HEK293 (cell line): ENCODE measurements at regions not wholly inside any gene's neighbourhood (a gene's known extent, or its start where the extent isn't known, plus 50 kb on each side); places are given as distances from the start of the nearest gene placed in this dataset.

Experiments
- CTCF ChIA-PET: fragments of 350-600 bp; formaldehyde crosslinking; extraction: SDS; loops from one replicate; lab custom pipeline; 2021; ENCODE audit warnings: antibody characterized with exemption; lab: Yijun Ruan, JAX
- POLR2A ChIA-PET: fragments of 300-600 bp; formaldehyde crosslinking; extraction: SDS; loops from one replicate; lab custom pipeline; 2020; ENCODE audit warnings: antibody characterized with exemption, inconsistent platforms; lab: Yijun Ruan, JAX
- H3K27ac ChIP-seq: fragments of 200-500 bp; sonication (Bioruptor generic); 2 replicates; pipeline ENCODE4 v1.5.1; 2014; ENCODE audit warnings: low read depth, low read length, control low read depth, inconsistent platforms; ENCODE audit errors: extremely low read depth
- H3K36me3 ChIP-seq, 2 experiments: fragments of 200-500 bp in 1 of 2; sonication (Bioruptor generic) in 1 of 2; 1 replicate in 1 of 2; 2 replicates in 1 of 2; pipeline ENCODE4 v1.5.1; 2014 to 2017; ENCODE audit warnings: inconsistent platforms in 2 of 2, low read length in 2 of 2; ENCODE audit not compliant: control insufficient read depth in 2 of 2, insufficient read depth in 1 of 2
- H3K4me1 ChIP-seq: fragments of 200-500 bp; sonication (Bioruptor generic); 2 replicates; pipeline ENCODE4 v1.5.1; 2014; ENCODE audit warnings: mild to moderate bottlenecking, low read length, inconsistent platforms; ENCODE audit not compliant: control insufficient read depth, insufficient read depth
- H3K4me3 ChIP-seq: 2 replicates; pipeline ENCODE4 v1.5.1; 2011; ENCODE audit warnings: low read depth, mild to moderate bottlenecking, control low read depth, low read length, moderate library complexity
- H3K9me3 ChIP-seq: fragments of 200-500 bp; sonication (Bioruptor generic); 2 replicates; pipeline ENCODE4 v1.5.1; 2014; ENCODE audit warnings: low read depth, low read length, inconsistent platforms; ENCODE audit not compliant: control insufficient read depth, insufficient read depth
- GLI2 ChIP-seq: fragments of 450-650 bp; formaldehyde crosslinking; IDR thresholded peaks from 2 replicates; pipeline ENCODE4; 2017; ENCODE audit warnings: missing biosample characterization, missing genetic modification characterization, low read depth, borderline replicate concordance
- PRDM1 ChIP-seq: fragments of 450-650 bp; formaldehyde crosslinking; IDR thresholded peaks from 2 replicates; pipeline ENCODE4; 2016; ENCODE audit warnings: missing biosample characterization, missing genetic modification characterization
- RBAK ChIP-seq: fragments of 450-650 bp; formaldehyde crosslinking; IDR thresholded peaks from 2 replicates; pipeline ENCODE4 v1.5.1; 2016; ENCODE audit warnings: missing biosample characterization, missing genetic modification characterization
- SALL2 ChIP-seq: fragments of 450-650 bp; formaldehyde crosslinking; IDR thresholded peaks from 2 replicates; pipeline ENCODE4 v1.5.0; 2017; ENCODE audit warnings: missing biosample characterization, mild to moderate bottlenecking, missing genetic modification characterization, borderline replicate concordance
- SCRT2 ChIP-seq: fragments of 450-650 bp; formaldehyde crosslinking; IDR thresholded peaks from 2 replicates; pipeline ENCODE4 v1.5.1; 2016; ENCODE audit warnings: missing biosample characterization, missing genetic modification characterization
- TCF7L2 ChIP-seq: IDR thresholded peaks from 2 replicates; pipeline ENCODE4 v1.6.1; 2011; ENCODE audit warnings: low read depth, mild to moderate bottlenecking, inconsistent platforms, low read length, moderate library complexity, borderline replicate concordance
- ZBTB48 ChIP-seq: fragments of 450-650 bp; formaldehyde crosslinking; IDR thresholded peaks from 2 replicates; pipeline ENCODE4 v1.5.1; 2016; ENCODE audit warnings: missing biosample characterization, missing genetic modification characterization
- ZNF10 ChIP-seq: fragments of 450-650 bp; formaldehyde crosslinking; IDR thresholded peaks from 2 replicates; pipeline ENCODE4 v1.5.1; 2017; ENCODE audit warnings: missing biosample characterization, missing genetic modification characterization
- ZNF121 ChIP-seq: fragments of 450-650 bp; formaldehyde crosslinking; IDR thresholded peaks from 2 replicates; pipeline ENCODE4 v1.5.1; 2016; ENCODE audit warnings: missing biosample characterization, missing genetic modification characterization
- ZNF140 ChIP-seq: fragments of 450-650 bp; formaldehyde crosslinking; IDR thresholded peaks from 2 replicates; pipeline ENCODE4 v1.5.1; 2016; ENCODE audit warnings: missing biosample characterization, missing genetic modification characterization
- ZNF202 ChIP-seq: fragments of 450-650 bp; formaldehyde crosslinking; IDR thresholded peaks from 2 replicates; pipeline ENCODE4 v1.5.1; 2016; ENCODE audit warnings: missing biosample characterization, missing genetic modification characterization, borderline replicate concordance
- ZNF221 ChIP-seq: fragments of 450-650 bp; formaldehyde crosslinking; IDR thresholded peaks from 2 replicates; pipeline ENCODE4 v1.5.1; 2017; ENCODE audit warnings: missing biosample characterization, missing genetic modification characterization, borderline replicate concordance
- ZNF292 ChIP-seq: fragments of 450-650 bp; formaldehyde crosslinking; IDR thresholded peaks from 2 replicates; pipeline ENCODE4 v1.5.1; 2016; ENCODE audit warnings: low read depth, missing biosample characterization, missing genetic modification characterization, borderline replicate concordance
- ZNF311 ChIP-seq: fragments of 450-650 bp; formaldehyde crosslinking; IDR thresholded peaks from 2 replicates; pipeline ENCODE4 v1.5.1; 2017; ENCODE audit warnings: missing biosample characterization, missing genetic modification characterization, borderline replicate concordance
- ZNF549 ChIP-seq: fragments of 450-650 bp; IDR thresholded peaks from 2 replicates; pipeline ENCODE4 v1.5.1; 2018; ENCODE audit warnings: missing biosample characterization, missing genetic modification characterization, mild to moderate bottlenecking, inconsistent platforms, moderate library complexity
- TF ChIP-seq, protein P1 (sequence below): fragments of 450-650 bp; formaldehyde crosslinking; IDR thresholded peaks from 2 replicates; pipeline ENCODE4 v1.5.1; 2016; ENCODE audit warnings: missing biosample characterization, missing genetic modification characterization
- TF ChIP-seq, protein P2 (sequence below): fragments of 450-650 bp; formaldehyde crosslinking; IDR thresholded peaks from 2 replicates; pipeline ENCODE4 v1.5.1; 2016; ENCODE audit warnings: missing biosample characterization, missing genetic modification characterization, low read depth
- TF ChIP-seq, protein P3 (sequence below): fragments of 450-650 bp; formaldehyde crosslinking; IDR thresholded peaks from 2 replicates; pipeline ENCODE4 v1.5.1; 2016; ENCODE audit warnings: missing biosample characterization, missing genetic modification characterization
- TF ChIP-seq, protein P4 (sequence below): fragments of 450-650 bp; formaldehyde crosslinking; IDR thresholded peaks from 2 replicates; pipeline ENCODE4 v1.5.1; 2017; ENCODE audit warnings: missing biosample characterization, mild to moderate bottlenecking, missing genetic modification characterization, moderate library complexity
- TF ChIP-seq, protein P5 (sequence below): fragments of 450-650 bp; formaldehyde crosslinking; IDR thresholded peaks from 2 replicates; pipeline ENCODE4 v1.5.1; 2016; ENCODE audit warnings: missing biosample characterization, missing genetic modification characterization, borderline replicate concordance

DNA sequence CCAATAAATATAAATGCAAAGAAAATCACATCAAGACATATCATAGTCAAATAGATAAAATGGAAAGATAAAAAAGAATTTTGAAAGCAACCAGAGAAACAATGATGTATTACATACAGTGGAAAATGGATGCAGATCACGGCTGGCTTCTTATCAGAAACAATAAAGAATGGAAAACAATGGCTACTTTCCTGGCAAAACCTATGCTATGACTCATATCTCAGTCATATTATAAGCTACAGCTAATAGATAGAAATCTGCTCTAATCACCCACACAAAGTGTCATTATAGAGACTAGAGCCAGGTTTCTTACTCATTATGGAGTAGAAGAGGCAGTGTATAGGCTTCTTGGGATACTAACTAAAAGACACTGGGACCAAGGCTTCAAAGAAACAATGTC lies 93.5 kb upstream of the TACR1 start:
- no peaks in the 10 kb centered on the region for H3K4me1 ChIP-seq
- no peak overlapping the region for H3K4me3 ChIP-seq
- H3K9me3 ChIP-seq = no peaks in the 10 kb centered on the region
- no peaks in the 10 kb centered on the region for H3K36me3 ChIP-seq
- TF ChIP-seq ZNF202 (no peak), TCF7L2 (no peak), ZNF311 (tag by site-specific recombination) (no peak), ZNF292 (no peak), ZNF549 (tag by site-specific recombination) (no peak), ZBTB48 (tag by site-specific recombination) (no peak), ZNF140 (tag by site-specific recombination) (no peak), GLI2 (tag by site-specific recombination) (no peak), SALL2 (tag by site-specific recombination) (no peak), ZNF10 (tag by site-specific recombination) (no peak), RBAK (tag by site-specific recombination) (no peak), PRDM1 (tag by site-specific recombination) (no peak), ZNF221 (tag by site-specific recombination) (no peak), SCRT2 (tag by site-specific recombination) (no peak), ZNF121 (tag by site-specific recombination) (no peak)
- TF ChIP-seq, protein P1, sequence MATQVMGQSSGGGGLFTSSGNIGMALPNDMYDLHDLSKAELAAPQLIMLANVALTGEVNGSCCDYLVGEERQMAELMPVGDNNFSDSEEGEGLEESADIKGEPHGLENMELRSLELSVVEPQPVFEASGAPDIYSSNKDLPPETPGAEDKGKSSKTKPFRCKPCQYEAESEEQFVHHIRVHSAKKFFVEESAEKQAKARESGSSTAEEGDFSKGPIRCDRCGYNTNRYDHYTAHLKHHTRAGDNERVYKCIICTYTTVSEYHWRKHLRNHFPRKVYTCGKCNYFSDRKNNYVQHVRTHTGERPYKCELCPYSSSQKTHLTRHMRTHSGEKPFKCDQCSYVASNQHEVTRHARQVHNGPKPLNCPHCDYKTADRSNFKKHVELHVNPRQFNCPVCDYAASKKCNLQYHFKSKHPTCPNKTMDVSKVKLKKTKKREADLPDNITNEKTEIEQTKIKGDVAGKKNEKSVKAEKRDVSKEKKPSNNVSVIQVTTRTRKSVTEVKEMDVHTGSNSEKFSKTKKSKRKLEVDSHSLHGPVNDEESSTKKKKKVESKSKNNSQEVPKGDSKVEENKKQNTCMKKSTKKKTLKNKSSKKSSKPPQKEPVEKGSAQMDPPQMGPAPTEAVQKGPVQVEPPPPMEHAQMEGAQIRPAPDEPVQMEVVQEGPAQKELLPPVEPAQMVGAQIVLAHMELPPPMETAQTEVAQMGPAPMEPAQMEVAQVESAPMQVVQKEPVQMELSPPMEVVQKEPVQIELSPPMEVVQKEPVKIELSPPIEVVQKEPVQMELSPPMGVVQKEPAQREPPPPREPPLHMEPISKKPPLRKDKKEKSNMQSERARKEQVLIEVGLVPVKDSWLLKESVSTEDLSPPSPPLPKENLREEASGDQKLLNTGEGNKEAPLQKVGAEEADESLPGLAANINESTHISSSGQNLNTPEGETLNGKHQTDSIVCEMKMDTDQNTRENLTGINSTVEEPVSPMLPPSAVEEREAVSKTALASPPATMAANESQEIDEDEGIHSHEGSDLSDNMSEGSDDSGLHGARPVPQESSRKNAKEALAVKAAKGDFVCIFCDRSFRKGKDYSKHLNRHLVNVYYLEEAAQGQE = no peak
- TF ChIP-seq, protein P2, sequence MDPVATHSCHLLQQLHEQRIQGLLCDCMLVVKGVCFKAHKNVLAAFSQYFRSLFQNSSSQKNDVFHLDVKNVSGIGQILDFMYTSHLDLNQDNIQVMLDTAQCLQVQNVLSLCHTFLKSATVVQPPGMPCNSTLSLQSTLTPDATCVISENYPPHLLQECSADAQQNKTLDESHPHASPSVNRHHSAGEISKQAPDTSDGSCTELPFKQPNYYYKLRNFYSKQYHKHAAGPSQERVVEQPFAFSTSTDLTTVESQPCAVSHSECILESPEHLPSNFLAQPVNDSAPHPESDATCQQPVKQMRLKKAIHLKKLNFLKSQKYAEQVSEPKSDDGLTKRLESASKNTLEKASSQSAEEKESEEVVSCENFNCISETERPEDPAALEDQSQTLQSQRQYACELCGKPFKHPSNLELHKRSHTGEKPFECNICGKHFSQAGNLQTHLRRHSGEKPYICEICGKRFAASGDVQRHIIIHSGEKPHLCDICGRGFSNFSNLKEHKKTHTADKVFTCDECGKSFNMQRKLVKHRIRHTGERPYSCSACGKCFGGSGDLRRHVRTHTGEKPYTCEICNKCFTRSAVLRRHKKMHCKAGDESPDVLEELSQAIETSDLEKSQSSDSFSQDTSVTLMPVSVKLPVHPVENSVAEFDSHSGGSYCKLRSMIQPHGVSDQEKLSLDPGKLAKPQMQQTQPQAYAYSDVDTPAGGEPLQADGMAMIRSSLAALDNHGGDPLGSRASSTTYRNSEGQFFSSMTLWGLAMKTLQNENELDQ (tag by site-specific recombination) = no peak
- TF ChIP-seq, protein P3, sequence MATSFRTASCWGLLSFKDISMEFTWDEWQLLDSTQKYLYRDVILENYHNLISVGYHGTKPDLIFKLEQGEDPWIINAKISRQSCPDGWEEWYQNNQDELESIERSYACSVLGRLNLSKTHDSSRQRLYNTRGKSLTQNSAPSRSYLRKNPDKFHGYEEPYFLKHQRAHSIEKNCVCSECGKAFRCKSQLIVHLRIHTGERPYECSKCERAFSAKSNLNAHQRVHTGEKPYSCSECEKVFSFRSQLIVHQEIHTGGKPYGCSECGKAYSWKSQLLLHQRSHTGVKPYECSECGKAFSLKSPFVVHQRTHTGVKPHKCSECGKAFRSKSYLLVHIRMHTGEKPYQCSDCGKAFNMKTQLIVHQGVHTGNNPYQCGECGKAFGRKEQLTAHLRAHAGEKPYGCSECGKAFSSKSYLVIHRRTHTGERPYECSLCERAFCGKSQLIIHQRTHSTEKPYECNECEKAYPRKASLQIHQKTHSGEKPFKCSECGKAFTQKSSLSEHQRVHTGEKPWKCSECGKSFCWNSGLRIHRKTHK (tag by site-specific recombination) = no peak
- TF ChIP-seq, protein P4, sequence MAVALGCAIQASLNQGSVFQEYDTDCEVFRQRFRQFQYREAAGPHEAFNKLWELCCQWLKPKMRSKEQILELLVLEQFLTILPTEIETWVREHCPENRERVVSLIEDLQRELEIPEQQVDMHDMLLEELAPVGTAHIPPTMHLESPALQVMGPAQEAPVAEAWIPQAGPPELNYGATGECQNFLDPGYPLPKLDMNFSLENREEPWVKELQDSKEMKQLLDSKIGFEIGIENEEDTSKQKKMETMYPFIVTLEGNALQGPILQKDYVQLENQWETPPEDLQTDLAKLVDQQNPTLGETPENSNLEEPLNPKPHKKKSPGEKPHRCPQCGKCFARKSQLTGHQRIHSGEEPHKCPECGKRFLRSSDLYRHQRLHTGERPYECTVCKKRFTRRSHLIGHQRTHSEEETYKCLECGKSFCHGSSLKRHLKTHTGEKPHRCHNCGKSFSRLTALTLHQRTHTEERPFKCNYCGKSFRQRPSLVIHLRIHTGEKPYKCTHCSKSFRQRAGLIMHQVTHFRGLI = no peak
- TF ChIP-seq, protein P5, sequence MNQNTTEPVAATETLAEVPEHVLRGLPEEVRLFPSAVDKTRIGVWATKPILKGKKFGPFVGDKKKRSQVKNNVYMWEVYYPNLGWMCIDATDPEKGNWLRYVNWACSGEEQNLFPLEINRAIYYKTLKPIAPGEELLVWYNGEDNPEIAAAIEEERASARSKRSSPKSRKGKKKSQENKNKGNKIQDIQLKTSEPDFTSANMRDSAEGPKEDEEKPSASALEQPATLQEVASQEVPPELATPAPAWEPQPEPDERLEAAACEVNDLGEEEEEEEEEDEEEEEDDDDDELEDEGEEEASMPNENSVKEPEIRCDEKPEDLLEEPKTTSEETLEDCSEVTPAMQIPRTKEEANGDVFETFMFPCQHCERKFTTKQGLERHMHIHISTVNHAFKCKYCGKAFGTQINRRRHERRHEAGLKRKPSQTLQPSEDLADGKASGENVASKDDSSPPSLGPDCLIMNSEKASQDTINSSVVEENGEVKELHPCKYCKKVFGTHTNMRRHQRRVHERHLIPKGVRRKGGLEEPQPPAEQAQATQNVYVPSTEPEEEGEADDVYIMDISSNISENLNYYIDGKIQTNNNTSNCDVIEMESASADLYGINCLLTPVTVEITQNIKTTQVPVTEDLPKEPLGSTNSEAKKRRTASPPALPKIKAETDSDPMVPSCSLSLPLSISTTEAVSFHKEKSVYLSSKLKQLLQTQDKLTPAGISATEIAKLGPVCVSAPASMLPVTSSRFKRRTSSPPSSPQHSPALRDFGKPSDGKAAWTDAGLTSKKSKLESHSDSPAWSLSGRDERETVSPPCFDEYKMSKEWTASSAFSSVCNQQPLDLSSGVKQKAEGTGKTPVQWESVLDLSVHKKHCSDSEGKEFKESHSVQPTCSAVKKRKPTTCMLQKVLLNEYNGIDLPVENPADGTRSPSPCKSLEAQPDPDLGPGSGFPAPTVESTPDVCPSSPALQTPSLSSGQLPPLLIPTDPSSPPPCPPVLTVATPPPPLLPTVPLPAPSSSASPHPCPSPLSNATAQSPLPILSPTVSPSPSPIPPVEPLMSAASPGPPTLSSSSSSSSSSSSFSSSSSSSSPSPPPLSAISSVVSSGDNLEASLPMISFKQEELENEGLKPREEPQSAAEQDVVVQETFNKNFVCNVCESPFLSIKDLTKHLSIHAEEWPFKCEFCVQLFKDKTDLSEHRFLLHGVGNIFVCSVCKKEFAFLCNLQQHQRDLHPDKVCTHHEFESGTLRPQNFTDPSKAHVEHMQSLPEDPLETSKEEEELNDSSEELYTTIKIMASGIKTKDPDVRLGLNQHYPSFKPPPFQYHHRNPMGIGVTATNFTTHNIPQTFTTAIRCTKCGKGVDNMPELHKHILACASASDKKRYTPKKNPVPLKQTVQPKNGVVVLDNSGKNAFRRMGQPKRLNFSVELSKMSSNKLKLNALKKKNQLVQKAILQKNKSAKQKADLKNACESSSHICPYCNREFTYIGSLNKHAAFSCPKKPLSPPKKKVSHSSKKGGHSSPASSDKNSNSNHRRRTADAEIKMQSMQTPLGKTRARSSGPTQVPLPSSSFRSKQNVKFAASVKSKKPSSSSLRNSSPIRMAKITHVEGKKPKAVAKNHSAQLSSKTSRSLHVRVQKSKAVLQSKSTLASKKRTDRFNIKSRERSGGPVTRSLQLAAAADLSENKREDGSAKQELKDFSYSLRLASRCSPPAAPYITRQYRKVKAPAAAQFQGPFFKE = no peak
- ChIA-PET CTCF (no interaction called here), POLR2A (no interaction called here)
- no peak overlapping the region for H3K27ac ChIP-seq
